B cell (primary cell): ENCODE measurements at regions not wholly inside any gene's neighbourhood (a gene's known extent, or its start where the extent isn't known, plus 50 kb on each side); places are given as distances from the start of the nearest gene placed in this dataset.
"Not testable (repeated sequence)": the region's sequence is repeated elsewhere in the genome, so short reads cannot be mapped to it uniquely, and the experiment has no call there.

Experiments
- ATAC-seq: fragments of 200-7000 bp; cut with Tn5 transposase; one replicate; pipeline ENCODE4 v1.10.0; 2021; ENCODE audit warnings: low read depth, mild to moderate bottlenecking, moderate number of reproducible peaks, moderate library complexity
- CTCF ChIA-PET: fragments of 350-600 bp; sonication (Branson Sonifier 250); formaldehyde crosslinking; loops from one replicate; lab custom pipeline; 2021; ENCODE audit warnings: antibody characterized with exemption, inconsistent platforms; lab: Charles Lee
- POLR2A ChIA-PET: fragments of 350-600 bp; sonication (Branson Sonifier 250); formaldehyde crosslinking; loops from one replicate; lab custom pipeline; 2021; ENCODE audit warnings: antibody characterized with exemption; lab: Charles Lee
- DNase-seq: peaks from one replicate; pipeline ENCODE4 v3.0.0; 2013
- H2AFZ ChIP-seq: 2 replicates; pipeline ENCODE4 v1.6.1; 2012; ENCODE audit warnings: mild to moderate bottlenecking, low read depth, low read length; ENCODE audit not compliant: insufficient read depth, poor library complexity, severe bottlenecking
- H3K27ac ChIP-seq, 2 donors: 1 replicate in 1 of 2; 2 replicates in 1 of 2; pipeline ENCODE4 v1.5.1; 2012 to 2013; ENCODE audit warnings: low read length in 2 of 2, mild to moderate bottlenecking in 2 of 2, moderate library complexity in 1 of 2
- H3K27me3 ChIP-seq, 4 experiments: fragments of 200-600 bp in 1 of 4; sonication (generic) in 1 of 4; replicated peaks in 1 of 4; 1 replicate in 2 of 4; 2 replicates in 2 of 4; pipeline versions ENCODE4 v1.6.1 to v1.7.0; 2013 to 2016; ENCODE audit warnings: low read length in 3 of 4, mild to moderate bottlenecking in 2 of 4, mixed read lengths in 1 of 4, moderate library complexity in 1 of 4; ENCODE audit not compliant: insufficient read depth in 4 of 4, control insufficient read depth in 3 of 4; ENCODE audit errors: control extremely low read depth in 1 of 4
- H3K36me3 ChIP-seq, 2 experiments: replicated peaks in 1 of 2; 1 replicate in 1 of 2; 2 replicates in 1 of 2; pipeline versions ENCODE4 v1.6.1 to v1.7.1; 2013; ENCODE audit warnings: low read length in 1 of 2; ENCODE audit not compliant: insufficient read depth in 2 of 2, control insufficient read depth in 1 of 2; ENCODE audit errors: control extremely low read depth in 1 of 2, extremely low read depth in 1 of 2
- H3K4me1 ChIP-seq, 2 donors: fragments of 200-600 bp in 1 of 2; sonication (generic) in 1 of 2; 1 replicate in 1 of 2; 2 replicates in 1 of 2; pipeline versions ENCODE4 v1.5.1 to v1.6.1; 2013 to 2017; ENCODE audit warnings: low read length in 2 of 2; ENCODE audit not compliant: control insufficient read depth in 2 of 2, insufficient read depth in 2 of 2
- H3K4me2 ChIP-seq: replicated peaks from 2 replicates; pipeline ENCODE3; 2012; ENCODE audit warnings: mild to moderate bottlenecking, low read depth, low read length; ENCODE audit not compliant: poor library complexity, severe bottlenecking
- H3K4me3 ChIP-seq, 5 experiments: fragments of 200-600 bp in 1 of 5; sonication (generic) in 1 of 5; 1 replicate in 3 of 5; 2 replicates in 2 of 5; pipeline versions ENCODE4 v1.5.1 to v1.7.0; 2011 to 2016; ENCODE audit warnings: low read length in 4 of 5, mild to moderate bottlenecking in 4 of 5, low read depth in 2 of 5, control low read depth in 1 of 5, moderate library complexity in 1 of 5; ENCODE audit not compliant: insufficient read depth in 1 of 5; ENCODE audit errors: control extremely low read depth in 1 of 5, extremely low read depth in 1 of 5
- H3K79me2 ChIP-seq: fragments of 200-600 bp; sonication (generic); one replicate; pipeline ENCODE4 v1.6.0; 2016; ENCODE audit warnings: low read length; ENCODE audit not compliant: control insufficient read depth, insufficient read depth
- H3K9ac ChIP-seq: fragments of 200-600 bp; sonication (generic); 2 replicates; pipeline ENCODE4 v1.6.1; 2017; ENCODE audit warnings: mild to moderate bottlenecking, low read length, moderate library complexity
- H3K9me3 ChIP-seq, 3 donors: one replicate each; pipeline versions ENCODE4 v1.6.1 to v1.7.1; 2013; ENCODE audit warnings: low read length in 2 of 3; ENCODE audit not compliant: control insufficient read depth in 2 of 3, insufficient read depth in 1 of 3; ENCODE audit errors: control extremely low read depth in 1 of 3
- H4K20me1 ChIP-seq: 2 replicates; pipeline ENCODE4 v1.6.0; 2012; ENCODE audit warnings: mild to moderate bottlenecking, low read length; ENCODE audit not compliant: insufficient read depth, control insufficient read depth, poor library complexity, severe bottlenecking
- H3K27ac Mint-ChIP-seq: one replicate; pipeline ENCODE4 v1.8.0; 2021; ENCODE audit warnings: mixed read lengths
- H3K27me3 Mint-ChIP-seq: one replicate; pipeline ENCODE4 v1.8.0; 2021; ENCODE audit warnings: mixed read lengths
- H3K4me1 Mint-ChIP-seq: one replicate; pipeline ENCODE4 v1.8.0; 2021; ENCODE audit warnings: mixed read lengths
- H3K4me3 Mint-ChIP-seq: one replicate; pipeline ENCODE4 v1.8.0; 2021; ENCODE audit warnings: mixed read lengths
- H3K9me3 Mint-ChIP-seq: one replicate; pipeline ENCODE4 v1.8.0; 2022; ENCODE audit warnings: mixed read lengths; ENCODE audit not compliant: insufficient read depth
- WGBS: methylation state at CpG from one replicate; pipeline ENCODE4 v1.1.5; 2013; ENCODE audit warnings: missing lambda C conversion rate; ENCODE audit not compliant: insufficient coverage; 5-methylcytosine and 5-hydroxymethylcytosine counted together
- intact Hi-C: fragments of 100-400 bp; cut with micrococcal nuclease; formaldehyde crosslinking; loops from one replicate; pipeline ENCODE4 v1.10.0; 2022

- POLR2A ChIA-PET, ATAC-seq, H3K79me2 ChIP-seq, CTCF ChIA-PET, H3K4me1 Mint-ChIP-seq, H3K4me3 Mint-ChIP-seq, H3K27me3 Mint-ChIP-seq, H3K27me3 ChIP-seq, H3K4me3 ChIP-seq, H3K4me1 ChIP-seq, H3K36me3 ChIP-seq, H3K9ac ChIP-seq, H3K27ac ChIP-seq, H3K27ac Mint-ChIP-seq, H4K20me1 ChIP-seq, H3K9me3 Mint-ChIP-seq, DNase-seq, intact Hi-C loops, H2AFZ ChIP-seq, H3K4me2 ChIP-seq, H3K9me3 ChIP-seq: not testable (repeated sequence)
- WGBS = 70% methylated on average over 2 of the region's 15 CpGs
Measured at GRCh38 chr1:841671-842425, 81.9 kb upstream of the SAMD11 start.

DNA sequence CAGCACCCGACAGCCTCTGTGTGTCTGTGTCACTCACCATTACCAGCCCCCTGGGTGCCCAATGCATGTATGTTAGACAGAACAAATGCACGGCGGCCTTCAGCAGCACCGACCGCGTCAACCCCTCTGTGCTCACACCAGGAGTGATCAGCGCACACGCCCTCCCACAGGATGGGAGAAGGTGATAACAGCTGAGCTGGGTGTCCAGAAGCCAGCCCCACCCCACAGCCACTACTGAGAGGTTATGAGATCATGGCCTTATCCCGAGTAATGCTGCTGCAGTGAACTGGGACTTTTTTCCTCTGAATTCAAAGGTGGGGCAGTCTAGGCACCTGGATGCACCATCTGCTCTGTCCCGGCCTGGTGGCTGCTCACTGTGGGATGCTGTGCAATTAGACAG is 80.9 kb upstream of the SAMD11 start:
- H3K27ac ChIP-seq, H3K36me3 ChIP-seq, DNase-seq, ATAC-seq, H3K4me1 ChIP-seq, H3K27me3 ChIP-seq, H3K9ac ChIP-seq, H3K27me3 Mint-ChIP-seq, CTCF ChIA-PET, H2AFZ ChIP-seq, H3K4me3 ChIP-seq, intact Hi-C loops, H3K9me3 Mint-ChIP-seq, H4K20me1 ChIP-seq, H3K79me2 ChIP-seq, POLR2A ChIA-PET, H3K9me3 ChIP-seq, H3K4me3 Mint-ChIP-seq, H3K4me2 ChIP-seq, H3K4me1 Mint-ChIP-seq, H3K27ac Mint-ChIP-seq: not testable (repeated sequence)
- WGBS = 94% methylated on average over 2 of the region's 10 CpGs

- H3K9ac ChIP-seq, H3K27me3 ChIP-seq, POLR2A ChIA-PET, H3K4me1 ChIP-seq, H2AFZ ChIP-seq, ATAC-seq, H3K27ac Mint-ChIP-seq, H3K9me3 ChIP-seq, H3K27me3 Mint-ChIP-seq, H3K4me2 ChIP-seq, DNase-seq, H3K79me2 ChIP-seq, H3K9me3 Mint-ChIP-seq, H4K20me1 ChIP-seq, H3K27ac ChIP-seq, H3K4me3 ChIP-seq, H3K4me1 Mint-ChIP-seq, intact Hi-C loops, H3K36me3 ChIP-seq, CTCF ChIA-PET, H3K4me3 Mint-ChIP-seq: not testable (repeated sequence)
- WGBS = 100% methylated on average over 4 of the region's 5 CpGs
Measured at GRCh38 chr1:843946-844345, 79.8 kb upstream of the SAMD11 start.
